Upper lobe of left lung (tissue), 6 donors: ENCODE measurements at regions not wholly inside any gene's neighbourhood (a gene's known extent, or its start where the extent isn't known, plus 50 kb on each side); places are given as distances from the start of the nearest gene placed in this dataset.
"Not testable (repeated sequence)": the region's sequence is repeated elsewhere in the genome, so short reads cannot be mapped to it uniquely, and the experiment has no call there.

Source experiments
- ATAC-seq, 2 donors: fragments of 200-7000 bp; cut with Tn5 transposase; one replicate each; pipeline ENCODE4 v1.9.1; 2022; ENCODE audit warnings: mild to moderate bottlenecking in 2 of 2, moderate library complexity in 2 of 2; ENCODE audit not compliant: low FRiP score in 2 of 2
- DNase-seq, 2 donors: peaks; one replicate each; pipeline ENCODE4 v3.0.0-alpha.2; 2019 to 2020
- H3K27ac ChIP-seq, 4 donors: fragments of 200-600 bp; sonication (generic); one replicate each; pipeline ENCODE4 v1.5.1; 2016 to 2019
- H3K27me3 ChIP-seq, 4 donors: fragments of 200-600 bp; sonication (generic); one replicate each; pipeline ENCODE4 v1.5.1; 2017 to 2019
- H3K36me3 ChIP-seq, 4 donors: fragments of 200-600 bp; sonication (generic); one replicate each; pipeline ENCODE4 v1.5.1; 2016 to 2019
- H3K4me1 ChIP-seq, 4 donors: fragments of 200-600 bp; sonication (generic); one replicate each; pipeline ENCODE4 v1.5.1; 2018 to 2019
- H3K4me3 ChIP-seq, 4 donors: fragments of 200-600 bp; sonication (generic); one replicate each; pipeline ENCODE4 v1.5.1; 2017 to 2019; ENCODE audit warnings: mild to moderate bottlenecking in 2 of 4, moderate library complexity in 1 of 4
- H3K9me3 ChIP-seq, 4 donors: fragments of 200-600 bp; sonication (generic); one replicate each; pipeline ENCODE4 v1.5.1; 2018 to 2019
- EP300 ChIP-seq, 4 donors: sonication (generic); formaldehyde crosslinking; IDR thresholded peaks; one replicate each; pipeline ENCODE4 v1.5.1; 2017; ENCODE audit warnings: antibody characterized with exemption in 4 of 4, control low read depth in 2 of 4
- POLR2A ChIP-seq, 4 donors: fragments of 450-650 bp; IDR thresholded peaks; one replicate each; pipeline ENCODE4 v1.5.1; 2016 to 2017; ENCODE audit warnings: antibody characterized with exemption in 4 of 4, mild to moderate bottlenecking in 2 of 4
- POLR2AphosphoS5 ChIP-seq, 2 donors: sonication (generic); formaldehyde crosslinking; IDR thresholded peaks; one replicate each; pipeline ENCODE4 v1.5.1; 2017; ENCODE audit warnings: antibody characterized with exemption in 2 of 2
- WGBS, 2 donors: methylation state at CpG; one replicate each; pipeline ENCODE4 v1.1.5; 2017 to 2018; 5-methylcytosine and 5-hydroxymethylcytosine counted together
- TF ChIP-seq, protein P1 (sequence below), 6 experiments: fragments of 450-650 bp in 4 of 6; fragments of 200-600 bp in 2 of 6; sonication (generic) in 2 of 6; IDR thresholded peaks; one replicate each; pipeline ENCODE4 v1.5.1; 2016 to 2019; ENCODE audit warnings: antibody characterized with exemption in 6 of 6
- donor health status: DM: no; HTN: no; CAD: no; lungs with moderate emphysema.
- donor health status: DM: no; HTN: yes; CAD: no; lungs with severe emphysema.

DNA sequence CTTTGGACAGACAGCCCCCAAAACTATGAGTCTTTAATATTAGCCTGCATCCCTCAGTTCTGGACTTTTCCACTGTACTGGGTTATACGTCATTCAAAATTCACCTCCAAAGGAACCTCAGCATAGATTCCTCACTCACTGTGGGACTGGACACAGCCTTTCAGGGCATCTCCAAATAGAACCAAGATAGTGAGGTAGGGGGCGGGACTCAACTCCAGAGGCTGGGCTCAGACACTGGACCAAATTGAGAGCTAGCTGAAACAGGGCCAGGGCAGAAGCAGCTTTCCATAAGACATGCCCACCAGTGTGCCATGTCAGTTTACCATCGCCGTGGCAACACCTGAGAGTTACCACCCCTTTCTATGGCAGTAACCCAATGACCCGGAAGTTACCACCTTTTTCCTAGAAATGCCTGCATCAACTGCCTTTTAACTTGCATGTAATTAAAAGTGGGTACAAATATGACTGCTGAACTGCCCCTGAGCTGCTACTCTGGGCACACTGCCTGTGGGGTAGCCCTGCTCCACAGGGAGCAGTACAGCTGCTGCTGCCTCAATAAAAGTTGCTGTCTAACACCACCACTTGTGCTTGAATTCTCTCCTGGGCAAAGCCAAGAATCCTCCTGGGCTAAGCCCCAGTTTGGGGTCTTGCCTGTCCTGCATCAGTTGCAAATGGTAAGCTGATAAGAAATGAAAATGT lies 274.7 kb downstream of the ANAPC1 start:
- H3K4me1 ChIP-seq, H3K27me3 ChIP-seq, H3K27ac ChIP-seq, DNase-seq, ATAC-seq, H3K36me3 ChIP-seq, H3K9me3 ChIP-seq, H3K4me3 ChIP-seq: not testable (repeated sequence)
- WGBS, 2 donors, result 95 to 100% methylated on average over 1 to 5 of the region's 5 CpGs

- not testable (repeated sequence) for H3K27ac ChIP-seq, H3K27me3 ChIP-seq, H3K4me1 ChIP-seq, H3K9me3 ChIP-seq, ATAC-seq, H3K36me3 ChIP-seq, DNase-seq, H3K4me3 ChIP-seq
- 63 to 92% methylated on average over 1 of the region's 2 CpGs for WGBS, 2 donors
Measured at GRCh38 chr2:111610035-111610434, 274.0 kb downstream of the ANAPC1 start.

GRCh38 chr2:111616651-111617218 lies 267.3 kb downstream of the ANAPC1 start:
- ATAC-seq (no peak), DNase-seq (peak in 1 of 2 donors; percentile 7)
- no peaks in the 10 kb centered on the region for H3K9me3 ChIP-seq
- H3K27me3 ChIP-seq, result no peaks in the 10 kb centered on the region
- H3K4me1 ChIP-seq, result peaks cover 6 to 18% (median 16%) of the 10 kb centered on the region in 4 donors
- TF ChIP-seq, protein P1, sequence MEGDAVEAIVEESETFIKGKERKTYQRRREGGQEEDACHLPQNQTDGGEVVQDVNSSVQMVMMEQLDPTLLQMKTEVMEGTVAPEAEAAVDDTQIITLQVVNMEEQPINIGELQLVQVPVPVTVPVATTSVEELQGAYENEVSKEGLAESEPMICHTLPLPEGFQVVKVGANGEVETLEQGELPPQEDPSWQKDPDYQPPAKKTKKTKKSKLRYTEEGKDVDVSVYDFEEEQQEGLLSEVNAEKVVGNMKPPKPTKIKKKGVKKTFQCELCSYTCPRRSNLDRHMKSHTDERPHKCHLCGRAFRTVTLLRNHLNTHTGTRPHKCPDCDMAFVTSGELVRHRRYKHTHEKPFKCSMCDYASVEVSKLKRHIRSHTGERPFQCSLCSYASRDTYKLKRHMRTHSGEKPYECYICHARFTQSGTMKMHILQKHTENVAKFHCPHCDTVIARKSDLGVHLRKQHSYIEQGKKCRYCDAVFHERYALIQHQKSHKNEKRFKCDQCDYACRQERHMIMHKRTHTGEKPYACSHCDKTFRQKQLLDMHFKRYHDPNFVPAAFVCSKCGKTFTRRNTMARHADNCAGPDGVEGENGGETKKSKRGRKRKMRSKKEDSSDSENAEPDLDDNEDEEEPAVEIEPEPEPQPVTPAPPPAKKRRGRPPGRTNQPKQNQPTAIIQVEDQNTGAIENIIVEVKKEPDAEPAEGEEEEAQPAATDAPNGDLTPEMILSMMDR (IDR thresholded peaks at IDR 0.05), result no peak
- TF ChIP-seq EP300 (IDR thresholded peaks at IDR 0.05), result no peak
- no peak for TF ChIP-seq POLR2A (IDR thresholded peaks at IDR 0.05)
- no peak for TF ChIP-seq POLR2AphosphoS5 (IDR thresholded peaks at IDR 0.05)
- H3K4me3 ChIP-seq, result no peak overlapping the region
- no peaks in the 10 kb centered on the region for H3K36me3 ChIP-seq
- no peak overlapping the region for H3K27ac ChIP-seq
- WGBS, 2 donors, result 94 to 98% methylated on average over 7 to 8 of the region's 8 CpGs

GRCh38 chr2:111617299-111618225 lies 266.4 kb downstream of the ANAPC1 start:
- Histone ChIP-seq H3K4me3 (no peak overlapping the region), H3K27me3 (no peaks in the 10 kb centered on the region), H3K4me1 (peaks cover 6 to 18% (median 16%) of the 10 kb centered on the region in 4 donors), H3K27ac (peak overlapping the region; percentile 47 to 79 (median 74)), H3K36me3 (no peaks in the 10 kb centered on the region), H3K9me3 (no peaks in the 10 kb centered on the region)
- DNase-seq (peak in 1 of 2 donors; percentile 61), ATAC-seq (peak; percentile 29 to 51)
- TF ChIP-seq, protein P1 (IDR thresholded peaks at IDR 0.05), result no peak
- 63 to 71% methylated on average over 7 to 9 of the region's 9 CpGs for WGBS, 2 donors

GRCh38 chr2:111618226-111618977 lies 265.6 kb downstream of the ANAPC1 start:
- TF ChIP-seq EP300 (IDR thresholded peaks at IDR 0.05) (no peak), POLR2AphosphoS5 (IDR thresholded peaks at IDR 0.05) (no peak), POLR2A (IDR thresholded peaks at IDR 0.05) (no peak)
- TF ChIP-seq, protein P1 (IDR thresholded peaks at IDR 0.05), result no peak
- ATAC-seq (peak in 1 of 2 donors; percentile 61), DNase-seq (peak; percentile 36 to 52)
- Histone ChIP-seq H3K4me3 (no peak overlapping the region), H3K36me3 (no peaks in the 10 kb centered on the region), H3K9me3 (no peaks in the 10 kb centered on the region), H3K27ac (peak overlapping the region; percentile 47 to 79 (median 74)), H3K4me1 (peaks cover 6 to 18% (median 16%) of the 10 kb centered on the region in 4 donors), H3K27me3 (no peaks in the 10 kb centered on the region)
- 59 to 65% methylated on average over 16 of the region's 16 CpGs for WGBS, 2 donors
